Keratinocyte (primary cell): ENCODE measurements at regions not wholly inside any gene's neighbourhood (a gene's known extent, or its start where the extent isn't known, plus 50 kb on each side); places are given as distances from the start of the nearest gene placed in this dataset.

Source experiments
- DNase-seq: peaks from one replicate; pipeline ENCODE4 v3.0.0-alpha.2; 2011; ENCODE audit warnings: low read depth, missing footprints, low spot score
- FAIRE-seq: peaks from 2 replicates; lab custom pipeline; 2011; peaks lifted over from hg19 to GRCh38; lab: Jason Lieb, UNC
- H2AFZ ChIP-seq: 2 replicates; pipeline ENCODE4 v1.6.0; 2012; ENCODE audit warnings: low read length, control low read depth, inconsistent platforms; ENCODE audit not compliant: control insufficient read depth
- H3K27ac ChIP-seq: 2 replicates; pipeline ENCODE4 v1.5.1; 2011; ENCODE audit warnings: low read length; ENCODE audit not compliant: control insufficient read depth, insufficient read depth
- H3K27me3 ChIP-seq: 3 replicates; pipeline ENCODE4 v1.6.0; 2011; ENCODE audit warnings: low read length; ENCODE audit not compliant: control insufficient read depth, insufficient read depth; ENCODE audit errors: extremely low read depth
- H3K36me3 ChIP-seq, 2 experiments: 2 replicates in 1 of 2; 3 replicates in 1 of 2; pipeline ENCODE4 v1.5.1; 2011; ENCODE audit warnings: low read length in 2 of 2, mild to moderate bottlenecking in 1 of 2; ENCODE audit not compliant: control insufficient read depth in 2 of 2, insufficient read depth in 2 of 2; ENCODE audit errors: extremely low read depth in 1 of 2
- H3K4me1 ChIP-seq: 3 replicates; pipeline ENCODE4 v1.5.1; 2011; ENCODE audit warnings: low read length; ENCODE audit not compliant: control insufficient read depth, insufficient read depth; ENCODE audit errors: extremely low read depth
- H3K4me2 ChIP-seq: 3 replicates; pipeline ENCODE4 v1.6.0; 2011; ENCODE audit warnings: low read depth, low read length; ENCODE audit not compliant: control insufficient read depth, insufficient read depth; ENCODE audit errors: extremely low read depth
- H3K4me3 ChIP-seq, 3 experiments: fragments of 200-600 bp in 1 of 3; sonication (generic) in 1 of 3; 2 replicates in 2 of 3; 3 replicates in 1 of 3; pipeline ENCODE4 v1.5.1; 2011 to 2016; ENCODE audit warnings: low read length in 3 of 3, mild to moderate bottlenecking in 3 of 3, control low read depth in 2 of 3, inconsistent platforms in 1 of 3, low read depth in 1 of 3, mixed read lengths in 1 of 3, mixed run types in 1 of 3, moderate library complexity in 1 of 3; ENCODE audit not compliant: control insufficient read depth in 2 of 3, insufficient read depth in 2 of 3; ENCODE audit errors: extremely low read depth in 1 of 3
- H3K79me2 ChIP-seq: 2 replicates; pipeline ENCODE4 v1.6.0; 2012; ENCODE audit warnings: low read length; ENCODE audit not compliant: control insufficient read depth, insufficient read depth
- H3K9ac ChIP-seq: 3 replicates; pipeline ENCODE4 v1.6.0; 2011; ENCODE audit warnings: low read length; ENCODE audit not compliant: control insufficient read depth, insufficient read depth; ENCODE audit errors: extremely low read depth
- H3K9me1 ChIP-seq: 3 replicates; pipeline ENCODE4 v1.6.0; 2011; ENCODE audit warnings: low read length; ENCODE audit not compliant: control insufficient read depth, insufficient read depth; ENCODE audit errors: extremely low read depth
- H3K9me3 ChIP-seq: 2 replicates; pipeline ENCODE4 v1.5.1; 2012; ENCODE audit warnings: low read depth, low read length; ENCODE audit not compliant: control insufficient read depth
- H4K20me1 ChIP-seq: 3 replicates; pipeline ENCODE4 v1.6.0; 2011; ENCODE audit warnings: low read length; ENCODE audit not compliant: control insufficient read depth, insufficient read depth; ENCODE audit errors: extremely low read depth
- CTCF ChIP-seq, 3 experiments: IDR thresholded peaks in 1 of 3; conservative IDR thresholded peaks in 1 of 3; optimal IDR thresholded peaks in 1 of 3; 2 replicates in 2 of 3; 3 replicates in 1 of 3; pipeline versions ENCODE3 to v1.5.1; 2011; ENCODE audit warnings: low read length in 3 of 3, mild to moderate bottlenecking in 3 of 3, moderate library complexity in 2 of 3, control low read depth in 1 of 3, inconsistent platforms in 1 of 3; ENCODE audit not compliant: insufficient read depth in 2 of 3; ENCODE audit errors: extremely low read depth in 1 of 3
- EZH2 ChIP-seq: IDR thresholded peaks from one replicate; pipeline ENCODE4 v1.6.1; 2012; ENCODE audit warnings: inconsistent platforms, mild to moderate bottlenecking, low read length, moderate library complexity
- dilution Hi-C: fragments of 300-500 bp; cut with MboI; formaldehyde crosslinking; loops from one replicate; pipeline ENCODE4 v1.7.0; 2020; ENCODE audit warnings: low sequenced_read_pairs; ENCODE audit not compliant: extremely low pct_ligation_motif_present

GRCh38 chr13:28559636-28560259, 64.8 kb upstream of the FLT1 start:
- FAIRE-seq, result no peak
- dilution Hi-C loops, result no loop called here
- no peak for TF ChIP-seq CTCF (optimal IDR thresholded peaks at IDR 0.05 in 1 of 3, IDR thresholded peaks at IDR 0.05 in 1 of 3, conservative IDR thresholded peaks at IDR 0.05 in 1 of 3; ENCODE audit: extremely low read depth in 1 of 3, insufficient read depth in 2 of 3, low read length in 3 of 3)
- TF ChIP-seq EZH2, result no peak

GRCh38 chr13:28558567-28558966, 63.6 kb upstream of the FLT1 start:
- Histone ChIP-seq H3K4me1 (peaks cover under 1% of the 10 kb centered on the region), H3K9me3 (no peaks in the 10 kb centered on the region), H3K27me3 (no peaks in the 10 kb centered on the region), H3K9me1 (no peaks in the 10 kb centered on the region), H3K9ac (no peak overlapping the region), H3K4me2 (no peak overlapping the region), H2AFZ (peak overlapping the region; percentile 2), H3K79me2 (no peaks in the 10 kb centered on the region), H3K4me3 (no peak overlapping the region), H3K36me3 (no peaks in the 10 kb centered on the region), H4K20me1 (no peaks in the 10 kb centered on the region), H3K27ac (no peak overlapping the region)
- dilution Hi-C loops, result no loop called here
- FAIRE-seq (no peak), DNase-seq (no peak)
- TF ChIP-seq EZH2 (no peak), CTCF (optimal IDR thresholded peaks at IDR 0.05 in 1 of 3, IDR thresholded peaks at IDR 0.05 in 1 of 3, conservative IDR thresholded peaks at IDR 0.05 in 1 of 3; ENCODE audit: extremely low read depth in 1 of 3, insufficient read depth in 2 of 3, low read length in 3 of 3) (no peak)

More at GRCh38 chr13:28559636-28560259, 64.8 kb upstream of the FLT1 start:
- H3K4me1 ChIP-seq, result peaks cover 9% of the 10 kb centered on the region
- H3K9ac ChIP-seq, result no peak overlapping the region
- no peak overlapping the region for H2AFZ ChIP-seq
- H3K36me3 ChIP-seq, result no peaks in the 10 kb centered on the region
- H3K4me2 ChIP-seq, result no peak overlapping the region
- H3K27me3 ChIP-seq, result no peaks in the 10 kb centered on the region
- no peaks in the 10 kb centered on the region for H3K79me2 ChIP-seq
- no peak overlapping the region for H3K27ac ChIP-seq
- H3K9me3 ChIP-seq, result no peaks in the 10 kb centered on the region
- no peaks in the 10 kb centered on the region for H4K20me1 ChIP-seq
- H3K9me1 ChIP-seq, result no peaks in the 10 kb centered on the region
- H3K4me3 ChIP-seq, result no peak overlapping the region
- no peak for DNase-seq
